Fibroblast of skin of scalp (primary cell): ENCODE measurements at regions not wholly inside any gene's neighbourhood (a gene's known extent, or its start where the extent isn't known, plus 50 kb on each side); places are given as distances from the start of the nearest gene placed in this dataset.
A peak's percentile ranks its signal among the peaks of the same experiment; 100 is the strongest.
"Not testable (repeated sequence)": the region's sequence is repeated elsewhere in the genome, so short reads cannot be mapped to it uniquely, and the experiment has no call there.

Source experiments
- DNase-seq: peaks from one replicate; pipeline ENCODE4 v3.0.0-alpha.2; 2013

- DNase-seq, result no peak
Measured at GRCh38 chr16:64346080-64346479, 775.8 kb downstream of the CDH11 start.

GRCh38 chr16:64345142-64345541 lies 776.7 kb downstream of the CDH11 start:
- DNase-seq, result no peak

- DNase-seq, result not testable (repeated sequence)
Measured at GRCh38 chr16:64343820-64344443, 777.9 kb downstream of the CDH11 start.

GRCh38 chr16:64343061-64343819 lies 778.6 kb downstream of the CDH11 start:
- no peak for DNase-seq

- not testable (repeated sequence) for DNase-seq
Measured at GRCh38 chr16:64341336-64341735, 780.5 kb downstream of the CDH11 start.

GRCh38 chr16:64339052-64339770 lies 782.7 kb downstream of the CDH11 start:
- DNase-seq, result peak; percentile 99

- no peak for DNase-seq
Measured at GRCh38 chr16:64321881-64322280, 800.0 kb downstream of the CDH11 start.

GRCh38 chr16:64321066-64321465 lies 800.8 kb downstream of the CDH11 start:
- DNase-seq, result no peak

GRCh38 chr16:64317601-64318000 lies 804.3 kb downstream of the CDH11 start:
- DNase-seq, result no peak

- no peak for DNase-seq
Measured at GRCh38 chr16:64313726-64314125, 808.1 kb downstream of the CDH11 start.

GRCh38 chr16:64312980-64313379 lies 808.9 kb downstream of the CDH11 start:
- DNase-seq, result no peak

- DNase-seq, result no peak
Measured at GRCh38 chr16:64312292-64312691, 809.6 kb downstream of the CDH11 start.

- DNase-seq, result peak; percentile 22
Measured at GRCh38 chr16:64311241-64311640, 810.6 kb downstream of the CDH11 start.

- DNase-seq, result no peak
Measured at GRCh38 chr16:64309398-64310110, 812.3 kb downstream of the CDH11 start.

GRCh38 chr16:64308721-64309120 lies 813.1 kb downstream of the CDH11 start:
- DNase-seq, result no peak

GRCh38 chr16:64307431-64307830 lies 814.4 kb downstream of the CDH11 start:
- DNase-seq, result no peak

- DNase-seq, result no peak
Measured at GRCh38 chr16:64305663-64306062, 816.2 kb downstream of the CDH11 start.

GRCh38 chr16:64304951-64305350 lies 816.9 kb downstream of the CDH11 start:
- DNase-seq, result no peak

- no peak for DNase-seq
Measured at GRCh38 chr16:64304396-64304795, 817.5 kb downstream of the CDH11 start.

GRCh38 chr16:64297863-64298600 lies 823.8 kb downstream of the CDH11 start:
- no peak for DNase-seq

- DNase-seq, result peak; percentile 37
Measured at GRCh38 chr16:64295466-64295865, 826.4 kb downstream of the CDH11 start.

- no peak for DNase-seq
Measured at GRCh38 chr16:64292953-64293352, 828.9 kb downstream of the CDH11 start.
